Stimulated activated effector memory CD8-positive, alpha-beta T cell treated with anti-CD3 and anti-CD28 coated beads, Interleukin-12 subunit alpha, Interleukin-12 subunit beta, amount 100 ng/mL, for 72 hours (primary cell): ENCODE measurements at regions not wholly inside any gene's neighbourhood (a gene's known extent, or its start where the extent isn't known, plus 50 kb on each side); places are given as distances from the start of the nearest gene placed in this dataset.
"Not testable (repeated sequence)": the region's sequence is repeated elsewhere in the genome, so short reads cannot be mapped to it uniquely, and the experiment has no call there.

Experiments used
- ATAC-seq: fragments of 150-1000 bp; cut with Tn5 transposase; 2 replicates; pipeline ENCODE4 v1.10.0; 2021
- DNase-seq, 2 donors: peaks; one replicate each; pipeline ENCODE4 v3.0.0; 2021 to 2022; ENCODE audit warnings: low spot score in 2 of 2
- H3K27ac Mint-ChIP-seq: one replicate; pipeline ENCODE4 v1.8.0; 2022; ENCODE audit warnings: mild to moderate bottlenecking, mixed read lengths
- H3K36me3 Mint-ChIP-seq: one replicate; pipeline ENCODE4 v1.8.0; 2022; ENCODE audit warnings: mild to moderate bottlenecking, mixed read lengths
- H3K4me1 Mint-ChIP-seq: one replicate; pipeline ENCODE4 v1.8.0; 2022; ENCODE audit warnings: mixed read lengths
- H3K4me3 Mint-ChIP-seq: one replicate; pipeline ENCODE4 v1.8.0; 2022; ENCODE audit warnings: mild to moderate bottlenecking, mixed read lengths
- H3K9me3 Mint-ChIP-seq: one replicate; pipeline ENCODE4 v1.8.0; 2022; ENCODE audit warnings: mixed read lengths

GRCh38 chr3:80405618-80406017, 637.8 kb upstream of the ROBO1 start:
- Mint-ChIP-seq H3K4me3 (no peak overlapping the region), H3K4me1 (no peaks in the 10 kb centered on the region), H3K36me3 (no peaks in the 10 kb centered on the region), H3K27ac (no peak overlapping the region), H3K9me3 (peaks cover 17% of the 10 kb centered on the region)
- DNase-seq = no peak
- ATAC-seq = no peak

GRCh38 chr3:80395023-80395422, 627.2 kb upstream of the ROBO1 start:
- no peak overlapping the region for H3K27ac Mint-ChIP-seq
- DNase-seq (no peak), ATAC-seq (no peak)
- H3K36me3 Mint-ChIP-seq = no peaks in the 10 kb centered on the region
- H3K4me3 Mint-ChIP-seq = no peak overlapping the region
- peaks cover 15% of the 10 kb centered on the region for H3K9me3 Mint-ChIP-seq
- H3K4me1 Mint-ChIP-seq = no peaks in the 10 kb centered on the region

- no peak for ATAC-seq
- H3K4me3 Mint-ChIP-seq = no peak overlapping the region
Measured at GRCh38 chr3:80391573-80391972, 623.8 kb upstream of the ROBO1 start.

GRCh38 chr3:80384811-80385210, 617.0 kb upstream of the ROBO1 start:
- Mint-ChIP-seq H3K36me3 (no peaks in the 10 kb centered on the region), H3K9me3 (peaks cover 23% of the 10 kb centered on the region), H3K4me3 (no peak overlapping the region), H3K4me1 (no peaks in the 10 kb centered on the region), H3K27ac (no peak overlapping the region)
- no peak for ATAC-seq
- no peak for DNase-seq

More at GRCh38 chr3:80391573-80391972, 623.8 kb upstream of the ROBO1 start:
- no peak for DNase-seq
- peaks cover 12% of the 10 kb centered on the region for H3K9me3 Mint-ChIP-seq
- H3K4me1 Mint-ChIP-seq = no peaks in the 10 kb centered on the region
- H3K36me3 Mint-ChIP-seq = no peaks in the 10 kb centered on the region
- H3K27ac Mint-ChIP-seq = no peak overlapping the region

- DNase-seq (no peak), ATAC-seq (no peak)
- H3K27ac Mint-ChIP-seq = no peak overlapping the region
- no peaks in the 10 kb centered on the region for H3K4me1 Mint-ChIP-seq
- H3K36me3 Mint-ChIP-seq = no peaks in the 10 kb centered on the region
- peaks cover 18% of the 10 kb centered on the region for H3K9me3 Mint-ChIP-seq
- H3K4me3 Mint-ChIP-seq = no peak overlapping the region
Measured at GRCh38 chr3:80374423-80374822, 606.6 kb upstream of the ROBO1 start.

- no peaks in the 10 kb centered on the region for H3K4me1 Mint-ChIP-seq
- no peaks in the 10 kb centered on the region for H3K36me3 Mint-ChIP-seq
- ATAC-seq (no peak), DNase-seq (no peak)
- no peak overlapping the region for H3K27ac Mint-ChIP-seq
- H3K4me3 Mint-ChIP-seq = no peak overlapping the region
- H3K9me3 Mint-ChIP-seq = peaks cover 34% of the 10 kb centered on the region
Measured at GRCh38 chr3:80368616-80369015, 600.8 kb upstream of the ROBO1 start.

- no peak overlapping the region for H3K27ac Mint-ChIP-seq
Measured at GRCh38 chr3:80366808-80367548, 599.2 kb upstream of the ROBO1 start.

GRCh38 chr3:80357761-80358160, 590.0 kb upstream of the ROBO1 start:
- Mint-ChIP-seq H3K4me1 (no peaks in the 10 kb centered on the region), H3K9me3 (peaks cover 47% of the 10 kb centered on the region), H3K36me3 (no peaks in the 10 kb centered on the region), H3K27ac (no peak overlapping the region), H3K4me3 (no peak overlapping the region)
- ATAC-seq (no peak), DNase-seq (no peak)

More at GRCh38 chr3:80366808-80367548, 599.2 kb upstream of the ROBO1 start:
- no peaks in the 10 kb centered on the region for H3K36me3 Mint-ChIP-seq
- no peak for DNase-seq
- no peak for ATAC-seq
- H3K9me3 Mint-ChIP-seq = peaks cover 29% of the 10 kb centered on the region
- H3K4me3 Mint-ChIP-seq = no peak overlapping the region
- no peaks in the 10 kb centered on the region for H3K4me1 Mint-ChIP-seq

- Mint-ChIP-seq H3K4me1 (no peaks in the 10 kb centered on the region), H3K9me3 (peaks cover 43% of the 10 kb centered on the region), H3K27ac (no peak overlapping the region), H3K36me3 (no peaks in the 10 kb centered on the region), H3K4me3 (no peak overlapping the region)
- ATAC-seq (no peak), DNase-seq (no peak)
Measured at GRCh38 chr3:80355144-80355543, 587.3 kb upstream of the ROBO1 start.

- no peaks in the 10 kb centered on the region for H3K36me3 Mint-ChIP-seq
- H3K9me3 Mint-ChIP-seq = peaks cover 26% of the 10 kb centered on the region
- H3K4me1 Mint-ChIP-seq = no peaks in the 10 kb centered on the region
- ATAC-seq = no peak
- H3K4me3 Mint-ChIP-seq = no peak overlapping the region
- no peak for DNase-seq
- no peak overlapping the region for H3K27ac Mint-ChIP-seq
Measured at GRCh38 chr3:80351201-80351600, 583.4 kb upstream of the ROBO1 start.

GRCh38 chr3:80350771-80351170, 583.0 kb upstream of the ROBO1 start:
- H3K4me1 Mint-ChIP-seq = no peaks in the 10 kb centered on the region
- H3K9me3 Mint-ChIP-seq = peaks cover 26% of the 10 kb centered on the region
- no peak for DNase-seq

GRCh38 chr3:80338366-80338765, 570.6 kb upstream of the ROBO1 start:
- DNase-seq = no peak
- no peaks in the 10 kb centered on the region for H3K4me1 Mint-ChIP-seq
- H3K4me3 Mint-ChIP-seq = no peak overlapping the region
- H3K9me3 Mint-ChIP-seq = peaks cover 18% of the 10 kb centered on the region
- H3K36me3 Mint-ChIP-seq = no peaks in the 10 kb centered on the region
- no peak overlapping the region for H3K27ac Mint-ChIP-seq
- no peak for ATAC-seq

More at GRCh38 chr3:80350771-80351170, 583.0 kb upstream of the ROBO1 start:
- Mint-ChIP-seq H3K36me3 (no peaks in the 10 kb centered on the region), H3K27ac (no peak overlapping the region), H3K4me3 (no peak overlapping the region)
- ATAC-seq = no peak

GRCh38 chr3:80334534-80334933, 566.7 kb upstream of the ROBO1 start:
- H3K27ac Mint-ChIP-seq = no peak overlapping the region
- no peak for ATAC-seq
- DNase-seq = no peak
- no peaks in the 10 kb centered on the region for H3K4me1 Mint-ChIP-seq
- no peaks in the 10 kb centered on the region for H3K36me3 Mint-ChIP-seq
- H3K9me3 Mint-ChIP-seq = peaks cover 10% of the 10 kb centered on the region
- H3K4me3 Mint-ChIP-seq = no peak overlapping the region

- H3K4me3 Mint-ChIP-seq = no peak overlapping the region
- DNase-seq (no peak), ATAC-seq (no peak)
- no peaks in the 10 kb centered on the region for H3K36me3 Mint-ChIP-seq
- H3K9me3 Mint-ChIP-seq = peaks cover 10% of the 10 kb centered on the region
- H3K4me1 Mint-ChIP-seq = no peaks in the 10 kb centered on the region
- H3K27ac Mint-ChIP-seq = no peak overlapping the region
Measured at GRCh38 chr3:80331494-80332170, 563.8 kb upstream of the ROBO1 start.

GRCh38 chr3:80314541-80314940, 546.7 kb upstream of the ROBO1 start:
- not testable (repeated sequence) for H3K27ac Mint-ChIP-seq, DNase-seq, H3K4me3 Mint-ChIP-seq, H3K36me3 Mint-ChIP-seq, H3K4me1 Mint-ChIP-seq, ATAC-seq
- peaks cover 13% of the 10 kb centered on the region for H3K9me3 Mint-ChIP-seq

- H3K4me1 Mint-ChIP-seq = no peaks in the 10 kb centered on the region
- H3K4me3 Mint-ChIP-seq = no peak overlapping the region
- DNase-seq = no peak
- ATAC-seq = no peak
- no peak overlapping the region for H3K27ac Mint-ChIP-seq
- no peaks in the 10 kb centered on the region for H3K36me3 Mint-ChIP-seq
- peaks cover 24% of the 10 kb centered on the region for H3K9me3 Mint-ChIP-seq
Measured at GRCh38 chr3:80308637-80309036, 540.8 kb upstream of the ROBO1 start.
